Skeletal muscle cell (primary cell): ENCODE measurements at regions not wholly inside any gene's neighbourhood (a gene's known extent, or its start where the extent isn't known, plus 50 kb on each side); places are given as distances from the start of the nearest gene placed in this dataset.

Experiments used
- DNase-seq: peaks from one replicate; pipeline ENCODE4 v3.0.0-alpha.2; 2010; ENCODE audit warnings: low read depth
- H3K4me3 ChIP-seq: 2 replicates; pipeline ENCODE4 v1.5.1; 2011; ENCODE audit warnings: low read depth, mild to moderate bottlenecking, control low read depth, low read length, moderate library complexity

DNA sequence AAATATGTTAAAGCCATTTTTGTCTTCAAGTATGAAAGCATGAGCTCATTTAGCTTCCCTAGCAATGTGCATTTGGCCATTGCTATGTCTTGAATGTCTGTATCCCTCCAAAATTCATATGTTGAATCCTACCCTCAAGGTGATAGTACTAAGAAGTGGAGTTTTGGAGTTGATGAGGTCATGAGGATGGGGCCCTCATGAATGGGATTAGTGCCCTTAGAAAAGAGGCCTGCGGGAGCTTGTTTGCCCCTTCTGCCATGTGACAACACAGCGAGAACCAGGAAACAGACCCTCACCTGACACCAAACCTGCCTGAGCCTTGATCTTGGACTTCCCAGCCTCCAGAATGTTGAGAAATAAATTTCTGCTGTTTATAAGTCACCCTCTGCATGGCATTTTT, 61.3 kb upstream of the UCN3 start:
- no peak overlapping the region for H3K4me3 ChIP-seq
- DNase-seq = no peak

DNA sequence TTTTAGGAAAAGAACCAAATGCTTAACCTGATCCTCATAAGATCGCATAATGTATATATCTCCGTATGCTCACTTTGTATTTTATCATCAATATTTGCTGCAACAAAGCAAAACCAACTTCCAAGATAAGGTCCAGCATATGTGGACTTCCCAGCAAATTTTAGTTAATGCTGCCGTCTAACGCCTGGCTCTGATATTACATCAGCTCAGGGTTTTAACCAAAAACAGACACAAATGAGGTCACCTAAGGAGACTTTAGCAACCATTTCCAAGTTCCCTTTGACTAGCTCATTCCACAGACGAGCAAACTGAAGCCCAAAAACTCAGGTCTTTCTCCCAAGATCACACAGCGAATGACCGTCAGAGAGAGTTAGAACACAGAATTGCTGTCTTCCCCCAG, 59.4 kb upstream of the UCN3 start:
- DNase-seq = no peak
- H3K4me3 ChIP-seq = no peak overlapping the region

DNA sequence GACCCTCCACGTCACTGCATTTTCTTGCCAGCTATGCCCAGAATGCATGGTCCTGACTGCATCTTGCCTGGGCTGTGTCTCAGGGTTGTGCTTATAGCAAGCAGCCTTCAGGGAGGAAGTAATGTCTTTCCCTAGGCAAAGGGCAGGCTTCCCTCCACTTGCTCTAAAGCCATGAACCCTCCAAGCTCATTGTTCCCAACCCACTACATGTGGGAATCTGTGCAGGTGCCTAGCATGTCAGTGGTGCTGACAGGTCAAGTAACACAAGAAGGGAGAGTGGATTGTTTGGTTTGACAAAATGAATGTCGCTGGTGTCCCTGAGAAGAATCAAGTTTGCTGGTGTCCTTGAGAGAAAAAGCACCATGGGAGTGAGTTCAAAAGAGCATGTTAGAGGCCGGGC, 53.9 kb upstream of the UCN3 start:
- DNase-seq = no peak
- H3K4me3 ChIP-seq = no peak overlapping the region

DNA sequence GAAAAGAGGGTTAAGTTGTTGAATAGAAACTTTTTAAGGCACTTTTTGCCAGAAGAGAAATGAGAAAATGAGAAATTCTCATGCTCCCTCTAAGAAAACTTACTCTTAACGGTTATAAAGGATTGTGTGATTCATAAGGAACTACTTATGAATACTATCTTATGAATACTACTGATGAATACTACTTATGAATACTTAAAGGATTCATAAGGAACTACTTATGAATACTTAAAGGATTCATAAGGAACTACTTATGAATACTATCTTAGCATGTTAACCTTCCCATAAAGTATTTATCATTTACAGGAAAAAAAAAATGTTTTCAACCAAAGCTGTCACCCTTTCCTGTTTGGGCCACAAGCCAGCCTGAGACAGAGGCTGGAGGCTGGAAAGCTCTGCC, 53.1 kb upstream of the UCN3 start:
- H3K4me3 ChIP-seq = no peak overlapping the region
- DNase-seq = no peak

DNA sequence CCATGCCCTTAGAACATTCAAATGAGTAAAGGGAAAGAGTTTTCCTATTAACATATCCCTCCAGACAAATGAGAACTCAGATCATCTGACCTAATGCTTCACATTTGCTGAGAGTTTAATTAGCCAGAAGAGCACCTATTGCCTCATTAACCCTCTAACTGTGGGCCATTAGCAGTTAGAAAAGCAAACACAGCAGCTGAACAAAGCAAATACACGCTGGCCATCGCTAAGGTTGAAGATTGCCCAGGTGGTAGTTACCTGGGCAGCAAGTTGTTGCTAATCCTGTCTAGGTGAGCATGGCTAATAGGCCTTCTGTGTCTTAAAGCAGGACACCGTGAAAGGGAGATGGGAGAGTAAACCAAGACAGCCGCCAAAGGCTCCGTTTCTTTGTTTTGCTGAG, 49.9 kb upstream of the UCN3 start:
- DNase-seq = no peak
- no peak overlapping the region for H3K4me3 ChIP-seq
